Adrenal gland (tissue), 9 donors: ENCODE measurements at regions not wholly inside any gene's neighbourhood (a gene's known extent, or its start where the extent isn't known, plus 50 kb on each side); places are given as distances from the start of the nearest gene placed in this dataset.

Source experiments
- DNase-seq, 7 donors: peaks; one replicate each; pipeline ENCODE4 v3.0.0-alpha.2; 2019 to 2020
- H3K27ac ChIP-seq, 5 donors: fragments of 200-600 bp; sonication (generic) in 4 of 5; 1 replicate in 3 of 5; 2 replicates in 2 of 5; pipeline versions ENCODE4 v1.5.1 to v1.8.0; 2016 to 2020; ENCODE audit warnings: mild to moderate bottlenecking in 1 of 5
- H3K27me3 ChIP-seq: fragments of 200-600 bp; 2 replicates; pipeline ENCODE4 v1.8.0; 2021
- H3K36me3 ChIP-seq, 2 donors: fragments of 200-600 bp; replicated peaks in 1 of 2; 1 replicate in 1 of 2; 2 replicates in 1 of 2; pipeline versions ENCODE4 v1.5.1 to v1.8.0; 2018 to 2022
- H3K4me1 ChIP-seq, 2 donors: fragments of 200-600 bp; replicated peaks in 1 of 2; 1 replicate in 1 of 2; 2 replicates in 1 of 2; pipeline versions ENCODE4 v1.5.1 to v1.8.0; 2018 to 2021
- H3K4me3 ChIP-seq, 4 donors: fragments of 200-600 bp; sonication (generic) in 3 of 4; one replicate each; pipeline ENCODE4 v1.5.1; 2016 to 2018
- H3K9me3 ChIP-seq, 3 donors: fragments of 200-600 bp; sonication (generic) in 1 of 3; replicated peaks in 1 of 3; 1 replicate in 2 of 3; 2 replicates in 1 of 3; pipeline versions ENCODE4 v1.5.1 to v1.8.0; 2016 to 2021
- POLR2A ChIP-seq, 2 donors: fragments of 450-650 bp; IDR thresholded peaks; one replicate each; pipeline ENCODE4 v1.6.1; 2017; ENCODE audit warnings: antibody characterized with exemption in 2 of 2, mild to moderate bottlenecking in 2 of 2, moderate library complexity in 1 of 2
- WGBS, 4 donors: extraction: QIAGEN DNeasy Blood & Tissue Kit in 2 of 4; methylation state at CpG; one replicate each; pipeline versions ENCODE4 v1.1.5 to v1.1.7; 2013 to 2017; 5-methylcytosine and 5-hydroxymethylcytosine counted together
- intact Hi-C, 2 donors: fragments of 100-400 bp; cut with DNase I; formaldehyde crosslinking; loops; one replicate each; pipeline versions ENCODE4 v1.14.1 to v1.15.0; 2022 to 2023
- TF ChIP-seq, protein P1 (sequence below), 6 experiments: fragments of 450-650 bp in 4 of 6; fragments of 200-600 bp in 2 of 6; sonication (generic) in 1 of 6; IDR thresholded peaks; 1 replicate in 5 of 6; 2 replicates in 1 of 6; pipeline versions ENCODE4 v1.5.1 to v1.8.0; 2016 to 2021; ENCODE audit warnings: antibody characterized with exemption in 6 of 6, mild to moderate bottlenecking in 2 of 6, moderate library complexity in 1 of 6
- donor health status: healthy with polysubstance abuse.
- donor health status: Bipolar disorder and iron deficiency.
- donor health status: DM: yes; HTN: yes; CAD: no.
- donor health status: DM: no; HTN: no; CAD: no.
- donor health status: DM: no; HTN: no; CAD: no.

DNA sequence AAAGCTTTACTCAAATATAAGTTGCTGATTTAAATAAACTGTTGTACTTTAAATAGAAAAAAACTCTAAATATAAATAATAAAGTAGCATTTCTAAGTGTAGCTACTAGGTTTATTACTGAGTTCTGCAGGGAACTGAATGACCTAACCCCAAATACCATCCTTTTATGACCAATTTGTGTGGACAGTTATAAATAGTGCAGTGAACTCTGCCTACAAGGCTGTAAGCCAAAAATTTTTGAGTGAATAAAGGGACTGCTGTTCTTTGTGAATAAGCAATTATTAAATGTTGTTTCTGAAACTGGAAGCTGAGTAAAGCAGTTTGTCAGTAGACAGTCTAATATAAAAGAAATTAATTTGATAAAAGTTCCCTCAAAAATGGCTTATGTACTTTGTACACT, 90.8 kb upstream of the ELOVL5 start:
- intact Hi-C loops, result no loop called here
- H3K9me3 ChIP-seq, result no peaks in the 10 kb centered on the region
- TF ChIP-seq, protein P1, sequence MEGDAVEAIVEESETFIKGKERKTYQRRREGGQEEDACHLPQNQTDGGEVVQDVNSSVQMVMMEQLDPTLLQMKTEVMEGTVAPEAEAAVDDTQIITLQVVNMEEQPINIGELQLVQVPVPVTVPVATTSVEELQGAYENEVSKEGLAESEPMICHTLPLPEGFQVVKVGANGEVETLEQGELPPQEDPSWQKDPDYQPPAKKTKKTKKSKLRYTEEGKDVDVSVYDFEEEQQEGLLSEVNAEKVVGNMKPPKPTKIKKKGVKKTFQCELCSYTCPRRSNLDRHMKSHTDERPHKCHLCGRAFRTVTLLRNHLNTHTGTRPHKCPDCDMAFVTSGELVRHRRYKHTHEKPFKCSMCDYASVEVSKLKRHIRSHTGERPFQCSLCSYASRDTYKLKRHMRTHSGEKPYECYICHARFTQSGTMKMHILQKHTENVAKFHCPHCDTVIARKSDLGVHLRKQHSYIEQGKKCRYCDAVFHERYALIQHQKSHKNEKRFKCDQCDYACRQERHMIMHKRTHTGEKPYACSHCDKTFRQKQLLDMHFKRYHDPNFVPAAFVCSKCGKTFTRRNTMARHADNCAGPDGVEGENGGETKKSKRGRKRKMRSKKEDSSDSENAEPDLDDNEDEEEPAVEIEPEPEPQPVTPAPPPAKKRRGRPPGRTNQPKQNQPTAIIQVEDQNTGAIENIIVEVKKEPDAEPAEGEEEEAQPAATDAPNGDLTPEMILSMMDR (IDR thresholded peaks at IDR 0.05), result no peak
- TF ChIP-seq POLR2A (IDR thresholded peaks at IDR 0.05), result no peak
- no peaks in the 10 kb centered on the region for H3K36me3 ChIP-seq
- H3K4me3 ChIP-seq, result no peak overlapping the region
- no peaks in the 10 kb centered on the region for H3K27me3 ChIP-seq
- DNase-seq, result no peak
- H3K4me1 ChIP-seq, result peaks cover 5 to 19% of the 10 kb centered on the region in 2 donors
- peak overlapping the region in 2 of 5 donors; percentile 1 to 2 for H3K27ac ChIP-seq

DNA sequence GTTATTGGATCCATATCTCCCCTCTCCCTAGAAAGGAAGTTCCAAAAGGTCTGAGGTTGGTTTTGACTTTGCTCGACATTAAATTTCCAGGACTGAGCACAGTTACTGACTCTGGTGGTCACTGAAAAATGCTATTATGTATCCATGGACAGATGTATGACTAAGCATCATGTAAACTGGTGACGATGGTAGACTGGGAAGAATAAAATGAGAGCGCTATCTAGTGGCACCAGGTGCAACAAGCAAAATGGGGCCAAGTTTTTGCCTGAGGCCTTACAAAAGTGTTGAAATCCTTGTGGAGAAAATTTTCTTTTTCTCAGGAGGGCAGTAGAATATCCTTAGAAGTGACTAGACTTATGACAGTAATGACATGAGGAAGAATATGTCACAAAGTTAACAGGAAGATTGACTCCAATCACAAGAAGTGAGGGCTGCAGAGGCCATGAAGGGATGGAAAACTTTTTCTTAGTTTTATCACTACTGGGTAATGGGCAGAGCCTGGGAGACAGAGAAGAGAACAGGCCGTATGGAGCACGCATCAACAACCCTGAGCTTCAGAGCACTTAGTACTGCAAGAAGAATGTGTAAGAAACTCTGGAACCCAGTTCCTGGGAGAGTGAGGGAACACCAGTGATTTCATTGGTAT, 88.9 kb upstream of the ELOVL5 start:
- Histone ChIP-seq H3K4me3 (no peak overlapping the region), H3K9me3 (no peaks in the 10 kb centered on the region), H3K36me3 (no peaks in the 10 kb centered on the region), H3K27me3 (no peaks in the 10 kb centered on the region), H3K4me1 (peaks cover 14 to 30% of the 10 kb centered on the region in 2 donors), H3K27ac (no peak overlapping the region)
- TF ChIP-seq, protein P1 (IDR thresholded peaks at IDR 0.05), result peak in 5 of 6 experiments; percentile 11 to 61 (median 46)
- no peak for TF ChIP-seq POLR2A (IDR thresholded peaks at IDR 0.05)
- 58 to 68% (median 60%) methylated on average over 5 of the region's 5 CpGs for WGBS, 4 donors
- intact Hi-C loops, result no loop called here
- peak in 6 of 7 donors; percentile 35 to 77 (median 43) for DNase-seq

DNA sequence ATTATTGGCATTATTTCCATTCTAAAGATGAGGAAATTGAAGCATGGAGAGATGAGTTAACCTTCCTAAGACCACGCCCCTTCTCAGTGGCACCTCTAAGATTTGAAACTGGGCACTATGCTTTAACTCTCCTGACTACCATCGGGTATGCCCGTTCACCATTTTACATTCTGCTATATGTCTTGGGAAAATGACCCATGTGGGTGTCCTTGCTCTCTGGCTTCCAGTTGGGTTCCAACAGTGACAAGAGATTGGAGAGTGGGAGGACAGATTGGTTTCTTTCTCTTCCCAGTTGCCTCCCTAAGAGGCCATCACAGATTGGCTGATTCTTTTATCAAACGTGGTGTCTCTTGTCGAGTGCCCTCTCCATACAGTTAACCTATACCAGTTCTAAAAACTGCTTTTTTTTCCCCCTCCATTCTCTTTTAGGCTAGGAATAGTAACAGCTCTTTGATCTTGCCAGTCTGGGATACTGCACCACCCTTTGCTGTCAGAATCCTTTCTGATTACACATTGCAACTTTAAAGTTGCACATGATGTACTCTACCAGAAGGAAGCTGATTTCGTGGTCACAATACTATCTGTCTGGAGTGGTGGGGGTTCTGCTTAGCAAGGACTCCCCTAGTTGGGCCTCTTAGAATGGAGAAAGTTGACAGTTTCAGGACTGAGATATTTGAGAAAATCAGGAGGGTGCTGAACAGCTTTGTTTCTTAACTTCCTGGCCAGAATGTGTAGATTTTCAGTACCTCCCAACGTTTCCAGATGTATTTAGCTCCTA, 88.0 kb upstream of the ELOVL5 start:
- Histone ChIP-seq H3K27me3 (no peaks in the 10 kb centered on the region), H3K36me3 (no peaks in the 10 kb centered on the region), H3K4me1 (peaks cover 15 to 34% of the 10 kb centered on the region in 2 donors), H3K4me3 (no peak overlapping the region), H3K9me3 (no peaks in the 10 kb centered on the region), H3K27ac (no peak overlapping the region)
- no peak for DNase-seq
- 72 to 83% (median 78%) methylated on average over 7 of the region's 7 CpGs for WGBS, 4 donors
- intact Hi-C loops, result no loop called here
- no peak for TF ChIP-seq POLR2A (IDR thresholded peaks at IDR 0.05)
- TF ChIP-seq, protein P1 (IDR thresholded peaks at IDR 0.05), result no peak

DNA sequence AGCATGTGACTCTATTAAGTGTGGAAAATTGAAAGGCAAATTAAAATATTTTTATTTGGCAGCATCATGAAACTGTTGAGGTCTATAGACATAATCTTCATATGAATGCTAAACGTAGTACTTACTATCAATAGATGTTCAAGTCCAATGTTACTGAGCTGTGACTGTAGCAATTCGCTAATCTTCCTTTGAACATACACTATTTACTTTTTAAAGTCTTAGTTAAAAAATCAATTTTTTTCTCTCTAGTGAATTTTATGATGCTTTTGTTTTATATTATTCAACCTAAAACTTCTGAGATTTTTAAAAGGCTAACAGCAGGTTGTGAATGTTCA, 85.2 kb upstream of the ELOVL5 start:
- intact Hi-C loops, result no loop called here
- H3K27me3 ChIP-seq, result no peaks in the 10 kb centered on the region
- TF ChIP-seq, protein P1 (IDR thresholded peaks at IDR 0.05), result no peak
- TF ChIP-seq POLR2A (IDR thresholded peaks at IDR 0.05), result no peak
- no peaks in the 10 kb centered on the region for H3K36me3 ChIP-seq
- no peak for DNase-seq
- H3K27ac ChIP-seq, result peak overlapping the region in 1 of 5 donors; percentile 40
- peaks cover 10 to 16% of the 10 kb centered on the region in 2 donors for H3K4me1 ChIP-seq
- H3K9me3 ChIP-seq, result no peaks in the 10 kb centered on the region
- WGBS, 4 donors, result 95 to 96% (median 95%) methylated on average over 2 of the region's 2 CpGs
- H3K4me3 ChIP-seq, result no peak overlapping the region
